Spleen (tissue), 11 donors: ENCODE measurements at regions not wholly inside any gene's neighbourhood (a gene's known extent, or its start where the extent isn't known, plus 50 kb on each side); places are given as distances from the start of the nearest gene placed in this dataset.

Source experiments
- DNase-seq: peaks from one replicate; pipeline ENCODE4 v3.0.0-alpha.2; 2020
- H3K27ac ChIP-seq, 8 donors: fragments of 200-600 bp; sonication (generic) in 7 of 8; 1 replicate in 4 of 8; 2 replicates in 4 of 8; pipeline versions ENCODE4 v1.5.0 to v1.8.0; 2016 to 2021; ENCODE audit warnings: inconsistent platforms in 4 of 8, mild to moderate bottlenecking in 4 of 8, moderate library complexity in 1 of 8
- H3K27me3 ChIP-seq, 7 donors: fragments of 200-600 bp; sonication (generic) in 6 of 7; replicated peaks in 1 of 7; 1 replicate in 4 of 7; 2 replicates in 3 of 7; pipeline versions ENCODE4 v1.5.0 to v1.8.0; 2016 to 2021; ENCODE audit warnings: inconsistent platforms in 3 of 7, mild to moderate bottlenecking in 1 of 7
- H3K36me3 ChIP-seq, 6 donors: fragments of 200-600 bp; sonication (generic) in 5 of 6; 1 replicate in 4 of 6; 2 replicates in 2 of 6; pipeline versions ENCODE4 v1.5.0 to v1.8.0; 2016 to 2021; ENCODE audit warnings: inconsistent platforms in 2 of 6
- H3K4me1 ChIP-seq, 6 donors: fragments of 200-600 bp; sonication (generic) in 5 of 6; 1 replicate in 3 of 6; 2 replicates in 3 of 6; pipeline versions ENCODE4 v1.5.0 to v1.8.0; 2016 to 2021; ENCODE audit warnings: inconsistent platforms in 3 of 6
- H3K4me3 ChIP-seq, 8 donors: fragments of 200-600 bp; sonication (generic) in 7 of 8; 1 replicate in 4 of 8; 2 replicates in 4 of 8; pipeline versions ENCODE4 v1.5.0 to v1.8.0; 2016 to 2021; ENCODE audit warnings: inconsistent platforms in 4 of 8, mild to moderate bottlenecking in 4 of 8, moderate library complexity in 2 of 8
- H3K9me3 ChIP-seq, 8 donors: fragments of 200-600 bp; sonication (generic) in 7 of 8; 1 replicate in 4 of 8; 2 replicates in 4 of 8; pipeline versions ENCODE4 v1.5.0 to v1.8.0; 2016 to 2021; ENCODE audit warnings: inconsistent platforms in 4 of 8
- CTCF ChIP-seq, 11 experiments: fragments of 200-600 bp in 7 of 11; fragments of 450-650 bp in 4 of 11; sonication (generic) in 4 of 11; IDR thresholded peaks in 8 of 11; conservative IDR thresholded peaks in 3 of 11; 1 replicate in 7 of 11; 2 replicates in 4 of 11; pipeline versions ENCODE4 v1.4.0 to v1.8.0; 2016 to 2021; ENCODE audit warnings: antibody characterized with exemption in 11 of 11, inconsistent platforms in 4 of 11, mild to moderate bottlenecking in 1 of 11
- POLR2A ChIP-seq, 3 donors: fragments of 450-650 bp; IDR thresholded peaks; one replicate each; pipeline ENCODE4 v1.5.1; 2017; ENCODE audit warnings: antibody characterized with exemption in 3 of 3, mild to moderate bottlenecking in 1 of 3
- POLR2AphosphoS5 ChIP-seq, 3 donors: sonication (generic); formaldehyde crosslinking; IDR thresholded peaks; one replicate each; pipeline ENCODE4 v1.5.1; 2017; ENCODE audit warnings: antibody characterized with exemption in 3 of 3
- WGBS, 5 donors: extraction: QIAGEN DNeasy Blood & Tissue Kit in 3 of 5; methylation state at CpG; one replicate each; pipeline versions ENCODE4 v1.1.5 to v1.1.7; 2013 to 2018; 5-methylcytosine and 5-hydroxymethylcytosine counted together
- intact Hi-C: fragments of 100-400 bp; cut with DNase I; formaldehyde crosslinking; loops from one replicate; pipeline ENCODE4 v1.15.0; 2023; ENCODE audit warnings: low total_unique reads
- donor health status: healthy with polysubstance abuse.
- donor health status: DM: no; HTN: no; CAD: no; lungs with moderate emphysema.
- donor health status: DM: no; HTN: no; CAD: no.
- donor health status: Bipolar disorder and iron deficiency.
- donor health status: healthy.
- donor health status: DM: no; HTN: no; CAD: no.
- donor health status: DM: yes; HTN: yes; CAD: no.

GRCh38 chr22:35479359-35479758 lies 61.3 kb upstream of the RASD2 start:
- intact Hi-C loops: no loop called here
- WGBS, 5 donors: 87 to 91% (median 90%) methylated on average over 9 of the region's 9 CpGs

GRCh38 chr22:35479985-35480550 lies 60.6 kb upstream of the RASD2 start:
- no peaks in the 10 kb centered on the region for H3K36me3 ChIP-seq
- H3K4me3 ChIP-seq: no peak overlapping the region
- TF ChIP-seq CTCF (IDR thresholded peaks at IDR 0.05 in 8 of 11, conservative IDR thresholded peaks at IDR 0.05 in 3 of 11) (no peak), POLR2AphosphoS5 (IDR thresholded peaks at IDR 0.05) (no peak), POLR2A (IDR thresholded peaks at IDR 0.05) (no peak)
- intact Hi-C loops: no loop called here
- peak; percentile 50 for DNase-seq
- H3K27me3 ChIP-seq: peaks cover 0 to 50% (median 14%) of the 10 kb centered on the region in 7 donors
- peaks cover 0 to 3% (median 0%) of the 10 kb centered on the region in 8 donors for H3K9me3 ChIP-seq
- H3K27ac ChIP-seq: peak overlapping the region in 4 of 8 donors; percentile 13 to 45 (median 36)
- peaks cover 0 to 42% (median 14%) of the 10 kb centered on the region in 6 donors for H3K4me1 ChIP-seq
- 30 to 55% (median 50%) methylated on average over 8 to 13 of the region's 13 CpGs for WGBS, 5 donors

More at GRCh38 chr22:35479359-35479758, 61.3 kb upstream of the RASD2 start:
- no peak overlapping the region for H3K4me3 ChIP-seq
- no peaks in the 10 kb centered on the region for H3K36me3 ChIP-seq
- DNase-seq: no peak
- peaks cover 0 to 42% (median 14%) of the 10 kb centered on the region in 6 donors for H3K4me1 ChIP-seq
- H3K27ac ChIP-seq: no peak overlapping the region
- peaks cover 0 to 3% (median 0%) of the 10 kb centered on the region in 8 donors for H3K9me3 ChIP-seq
- TF ChIP-seq POLR2AphosphoS5 (IDR thresholded peaks at IDR 0.05) (no peak), POLR2A (IDR thresholded peaks at IDR 0.05) (no peak), CTCF (IDR thresholded peaks at IDR 0.05 in 8 of 11, conservative IDR thresholded peaks at IDR 0.05 in 3 of 11) (no peak)
- H3K27me3 ChIP-seq: peaks cover 0 to 50% (median 14%) of the 10 kb centered on the region in 7 donors

- intact Hi-C loops: no loop called here
- Histone ChIP-seq H3K27ac (peak overlapping the region in 4 of 8 donors; percentile 13 to 45 (median 36)), H3K9me3 (peaks cover 0 to 3% (median 0%) of the 10 kb centered on the region in 8 donors), H3K4me1 (peaks cover 0 to 42% (median 14%) of the 10 kb centered on the region in 6 donors), H3K27me3 (peaks cover 0 to 50% (median 14%) of the 10 kb centered on the region in 7 donors), H3K36me3 (no peaks in the 10 kb centered on the region), H3K4me3 (no peak overlapping the region)
- WGBS, 5 donors: 30 to 37% (median 36%) methylated on average over 21 to 22 of the region's 22 CpGs
- DNase-seq: peak; percentile 32
- TF ChIP-seq POLR2AphosphoS5 (IDR thresholded peaks at IDR 0.05): no peak
- no peak for TF ChIP-seq CTCF (IDR thresholded peaks at IDR 0.05 in 8 of 11, conservative IDR thresholded peaks at IDR 0.05 in 3 of 11)
- TF ChIP-seq POLR2A (IDR thresholded peaks at IDR 0.05): no peak
Observed at GRCh38 chr22:35480627-35481550, 59.7 kb upstream of the RASD2 start.

- no peak overlapping the region for H3K27ac ChIP-seq
- intact Hi-C loops: no loop called here
- no peaks in the 10 kb centered on the region for H3K36me3 ChIP-seq
Observed at GRCh38 chr22:35482311-35482710, 58.3 kb upstream of the RASD2 start.

More at GRCh38 chr22:35482311-35482710, 58.3 kb upstream of the RASD2 start:
- TF ChIP-seq POLR2A (IDR thresholded peaks at IDR 0.05) (no peak), POLR2AphosphoS5 (IDR thresholded peaks at IDR 0.05) (no peak), CTCF (IDR thresholded peaks at IDR 0.05 in 8 of 11, conservative IDR thresholded peaks at IDR 0.05 in 3 of 11) (no peak)
- Histone ChIP-seq H3K4me3 (no peak overlapping the region), H3K9me3 (peaks cover 0 to 3% (median 0%) of the 10 kb centered on the region in 8 donors), H3K4me1 (peaks cover 0 to 32% (median 14%) of the 10 kb centered on the region in 6 donors), H3K27me3 (peaks cover 0 to 42% (median 11%) of the 10 kb centered on the region in 7 donors)
- 89 to 99% (median 95%) methylated on average over 5 of the region's 5 CpGs for WGBS, 5 donors
- DNase-seq: no peak
